H1 (cell line): ENCODE measurements at regions not wholly inside any gene's neighbourhood (a gene's known extent, or its start where the extent isn't known, plus 50 kb on each side); places are given as distances from the start of the nearest gene placed in this dataset.

ENCODE experiments used
- CTCF ChIA-PET: fragments of 300-600 bp; sonication (Branson Sonifier 250); formaldehyde crosslinking; loops from one replicate; lab custom pipeline; 2021; ENCODE audit not compliant: partially characterized antibody; lab: Charles Lee
- POLR2A ChIA-PET: fragments of 300-600 bp; sonication (Branson Sonifier 250); formaldehyde crosslinking; loops from one replicate; lab custom pipeline; 2021; ENCODE audit warnings: inconsistent platforms; ENCODE audit not compliant: partially characterized antibody; lab: Charles Lee
- DNase-seq, 2 experiments: peaks; one replicate each; pipeline versions ENCODE4 v3.0.0 to v3.0.0-alpha.2; 2010 to 2022; ENCODE audit warnings: low spot score in 2 of 2, low read depth in 1 of 2, mixed read lengths in 1 of 2
- FAIRE-seq: peaks from 2 replicates; lab custom pipeline; 2011; peaks lifted over from hg19 to GRCh38; lab: Jason Lieb, UNC
- H2AFZ ChIP-seq: 2 replicates; pipeline ENCODE4 v1.8.1; 2012; ENCODE audit warnings: low read length, inconsistent platforms
- H2AK5ac ChIP-seq: 2 replicates; pipeline ENCODE4 v1.6.1; 2013; ENCODE audit warnings: low read depth, low read length
- H2BK120ac ChIP-seq: replicated peaks from 2 replicates; pipeline ENCODE3; 2013; ENCODE audit warnings: low read depth, low read length, inconsistent platforms
- H2BK12ac ChIP-seq: 2 replicates; pipeline ENCODE4 v1.6.1; 2013; ENCODE audit warnings: low read depth, low read length
- H2BK15ac ChIP-seq: 2 replicates; pipeline ENCODE4 v1.6.1; 2013; ENCODE audit warnings: low read length
- H2BK20ac ChIP-seq: 2 replicates; pipeline ENCODE4 v1.6.1; 2013; ENCODE audit warnings: low read length
- H2BK5ac ChIP-seq: 2 replicates; pipeline ENCODE4 v1.6.1; 2013; ENCODE audit warnings: low read depth, low read length
- H3K14ac ChIP-seq: 2 replicates; pipeline ENCODE4 v1.6.1; 2013; ENCODE audit warnings: inconsistent platforms; ENCODE audit not compliant: insufficient read length
- H3K18ac ChIP-seq: 2 replicates; pipeline ENCODE4 v1.6.1; 2013; ENCODE audit warnings: low read length; ENCODE audit errors: extremely low read depth
- H3K23ac ChIP-seq: 2 replicates; pipeline ENCODE4 v1.6.1; 2013; ENCODE audit warnings: inconsistent platforms; ENCODE audit not compliant: insufficient read length
- H3K23me2 ChIP-seq: 2 replicates; pipeline ENCODE4 v1.6.1; 2013; ENCODE audit warnings: low read depth, low read length
- H3K27ac ChIP-seq: 2 replicates; pipeline ENCODE4 v1.6.1; 2011; ENCODE audit warnings: low read depth, low read length, inconsistent platforms
- H3K27me3 ChIP-seq, 4 experiments: replicated peaks in 1 of 4; 1 replicate in 1 of 4; 2 replicates in 3 of 4; pipeline versions ENCODE4 v1.6.1 to v1.8.1; 2011 to 2013; ENCODE audit warnings: low read length in 3 of 4, mild to moderate bottlenecking in 3 of 4, inconsistent platforms in 2 of 4, mixed read lengths in 2 of 4, moderate library complexity in 1 of 4; ENCODE audit not compliant: control insufficient read depth in 3 of 4, insufficient read depth in 3 of 4; ENCODE audit errors: extremely low read depth in 1 of 4
- H3K36me3 ChIP-seq, 4 experiments: 2 replicates each; pipeline versions ENCODE4 v1.6.1 to v1.8.1; 2011 to 2013; ENCODE audit warnings: mild to moderate bottlenecking in 4 of 4, low read length in 3 of 4, moderate library complexity in 2 of 4, control low read depth in 1 of 4, inconsistent platforms in 1 of 4; ENCODE audit not compliant: insufficient read depth in 4 of 4, control insufficient read depth in 2 of 4
- H3K4ac ChIP-seq: replicated peaks from 2 replicates; pipeline ENCODE3; 2013; ENCODE audit warnings: low read length, low read depth, mixed read lengths, inconsistent platforms; ENCODE audit not compliant: insufficient read length
- H3K4me1 ChIP-seq, 4 experiments: replicated peaks in 1 of 4; 1 replicate in 1 of 4; 2 replicates in 3 of 4; pipeline versions ENCODE4 v1.6.1 to v1.8.1; 2011 to 2013; ENCODE audit warnings: low read length in 3 of 4, inconsistent platforms in 2 of 4, mixed read lengths in 1 of 4; ENCODE audit not compliant: insufficient read depth in 4 of 4, control insufficient read depth in 3 of 4
- H3K4me2 ChIP-seq, 2 experiments: 2 replicates each; pipeline versions ENCODE4 v1.6.1 to v1.8.1; 2011 to 2013; ENCODE audit warnings: low read depth in 2 of 2, low read length in 2 of 2, control low read depth in 1 of 2, inconsistent platforms in 1 of 2, mild to moderate bottlenecking in 1 of 2; ENCODE audit not compliant: insufficient read depth in 1 of 2
- H3K4me3 ChIP-seq, 4 experiments: fragments of 200-600, 300-600 bp in 1 of 4; sonication (generic), shearing (Covaris generic), sonication (Bioruptor Twin) in 1 of 4; 2 replicates each; pipeline versions ENCODE4 v1.5.1 to v1.8.1; 2011 to 2016; ENCODE audit warnings: low read length in 4 of 4, low read depth in 3 of 4, control low read depth in 2 of 4, inconsistent platforms in 2 of 4, mild to moderate bottlenecking in 2 of 4, mixed read lengths in 1 of 4, moderate library complexity in 1 of 4; ENCODE audit not compliant: insufficient read depth in 2 of 4; ENCODE audit errors: extremely low read depth in 1 of 4
- H3K56ac ChIP-seq: replicated peaks from 2 replicates; pipeline ENCODE3; 2013; ENCODE audit warnings: low read depth, mild to moderate bottlenecking, mixed read lengths, low read length, inconsistent platforms; ENCODE audit not compliant: insufficient read length
- H3K79me1 ChIP-seq: 2 replicates; pipeline ENCODE4 v1.6.1; 2013; ENCODE audit warnings: low read depth, low read length, control low read depth
- H3K79me2 ChIP-seq, 2 experiments: 2 replicates each; pipeline versions ENCODE4 v1.6.1 to v1.8.1; 2012 to 2013; ENCODE audit warnings: low read length in 2 of 2, mild to moderate bottlenecking in 2 of 2, inconsistent platforms in 1 of 2; ENCODE audit not compliant: insufficient read depth in 2 of 2, control insufficient read depth in 1 of 2
- H3K9ac ChIP-seq, 4 experiments: replicated peaks in 1 of 4; 1 replicate in 1 of 4; 2 replicates in 3 of 4; pipeline versions ENCODE4 v1.6.1 to v1.8.1; 2011 to 2013; ENCODE audit warnings: low read depth in 3 of 4, low read length in 3 of 4, control low read depth in 2 of 4, mild to moderate bottlenecking in 2 of 4, moderate library complexity in 2 of 4, inconsistent platforms in 1 of 4; ENCODE audit errors: extremely low read depth in 1 of 4
- H3K9me3 ChIP-seq, 2 experiments: 2 replicates each; pipeline versions ENCODE4 v1.6.1 to v1.8.1; 2012 to 2013; ENCODE audit warnings: mild to moderate bottlenecking in 2 of 2, moderate library complexity in 2 of 2, control low read depth in 1 of 2, inconsistent platforms in 1 of 2, low read depth in 1 of 2, low read length in 1 of 2, mixed read lengths in 1 of 2; ENCODE audit not compliant: insufficient read depth in 2 of 2
- H4K20me1 ChIP-seq, 2 experiments: replicated peaks in 1 of 2; 2 replicates each; pipeline versions ENCODE3 to v1.8.1; 2011 to 2013; ENCODE audit warnings: inconsistent platforms in 2 of 2, low read length in 2 of 2, mild to moderate bottlenecking in 1 of 2; ENCODE audit not compliant: insufficient read depth in 2 of 2, control insufficient read depth in 1 of 2
- H4K5ac ChIP-seq: 2 replicates; pipeline ENCODE4 v1.6.1; 2013; ENCODE audit warnings: low read length, low read depth, mixed read lengths, inconsistent platforms; ENCODE audit not compliant: insufficient read length
- H4K8ac ChIP-seq: 2 replicates; pipeline ENCODE4 v1.8.0; 2013; ENCODE audit warnings: mild to moderate bottlenecking, moderate library complexity, low read length, inconsistent platforms; ENCODE audit not compliant: insufficient read depth; ENCODE audit errors: extremely low read depth
- H4K91ac ChIP-seq: replicated peaks from 2 replicates; pipeline ENCODE3; 2013; ENCODE audit warnings: low read length, mixed read lengths, inconsistent platforms; ENCODE audit not compliant: insufficient read length
- ASH2L ChIP-seq: fragments of 200-600, 300-600 bp; sonication (generic); IDR thresholded peaks from one replicate; pipeline ENCODE4 v1.7.1; 2017; ENCODE audit warnings: low read length
- CTCF ChIP-seq, 3 experiments: IDR thresholded peaks; 1 replicate in 2 of 3; 2 replicates in 1 of 3; pipeline versions ENCODE4 v1.5.1 to v1.6.1; 2011; ENCODE audit warnings: low read length in 3 of 3, mild to moderate bottlenecking in 3 of 3, inconsistent platforms in 2 of 3, low read depth in 1 of 3, moderate library complexity in 1 of 3; ENCODE audit not compliant: insufficient read depth in 1 of 3; ENCODE audit errors: control extremely low read depth in 1 of 3
- POLR2A ChIP-seq, 2 experiments: IDR thresholded peaks; 1 replicate in 1 of 2; 2 replicates in 1 of 2; pipeline ENCODE4 v1.6.1; 2011; ENCODE audit warnings: low read depth in 2 of 2, low read length in 2 of 2, mild to moderate bottlenecking in 2 of 2; ENCODE audit errors: control extremely low read depth in 1 of 2
- TCF12 ChIP-seq: IDR thresholded peaks from 2 replicates; pipeline ENCODE4 v1.6.1; 2011; ENCODE audit warnings: low read depth, mild to moderate bottlenecking, low read length
- USF2 ChIP-seq: IDR thresholded peaks from 2 replicates; pipeline ENCODE4 v1.6.1; 2011; ENCODE audit warnings: low read length, improper control_type of control experiment
- WGBS, 2 experiments: shearing (Covaris generic) in 1 of 2; methylation state at CpG; one replicate each; pipeline versions ENCODE4 v1.1.6 to v1.1.7; 2013 to 2015; ENCODE audit warnings: low lambda C conversion rate in 2 of 2, mixed read lengths in 2 of 2, inconsistent platforms in 1 of 2, low coverage in 1 of 2, missing lambda C conversion rate in 1 of 2; ENCODE audit not compliant: insufficient replicate concordance in 2 of 2, insufficient coverage in 1 of 2, insufficient read length in 1 of 2; ENCODE audit errors: extremely low coverage in 1 of 2, missing lambda C conversion rate in 1 of 2; 5-methylcytosine and 5-hydroxymethylcytosine counted together

GRCh38 chr22:48708558-48709245 is 1119.0 kb downstream of the BRD1 start:
- Histone ChIP-seq H3K4me1 (no peaks in the 10 kb centered on the region; a peak in 1 of 7 replicates), H3K27me3 (no peaks in the 10 kb centered on the region), H3K79me2 (no peaks in the 10 kb centered on the region), H4K91ac (no peak overlapping the region), H2BK12ac (no peak overlapping the region), H3K36me3 (no peaks in the 10 kb centered on the region), H3K4me2 (no peak overlapping the region), H2AK5ac (no peak overlapping the region), H4K8ac (no peak overlapping the region), H3K23me2 (no peaks in the 10 kb centered on the region), H4K5ac (no peak overlapping the region), H3K9ac (no peak overlapping the region), H3K4me3 (no peak overlapping the region), H2BK120ac (no peak overlapping the region), H2BK5ac (no peak overlapping the region), H3K9me3 (no peaks in the 10 kb centered on the region), H2BK15ac (no peak overlapping the region), H3K4ac (no peak overlapping the region), H3K23ac (no peak overlapping the region), H3K56ac (no peak overlapping the region), H3K79me1 (no peaks in the 10 kb centered on the region), H2AFZ (no peak overlapping the region), H4K20me1 (peaks cover 0 to 6% of the 10 kb centered on the region in 2 experiments), H2BK20ac (no peak overlapping the region), H3K27ac (no peak overlapping the region), H3K18ac (no peak overlapping the region), H3K14ac (no peak overlapping the region)
- CTCF ChIA-PET = interaction anchor here (0.7 to 2.7 kb wide), 4 partner anchors 9 to 268 kb away, joined by 3 to 11 read pairs (median 3); no protein-coding TSS in a partner anchor
- POLR2A ChIA-PET = no interaction called here
- FAIRE-seq (no peak), DNase-seq (no peak)
- no peak for TF ChIP-seq TCF12
- TF ChIP-seq POLR2A (IDR thresholded peaks at IDR 0.05; ENCODE audit: control extremely low read depth in 1 of 2, low read depth in 2 of 2, low read length in 2 of 2) = no peak
- no peak for TF ChIP-seq CTCF (IDR thresholded peaks at IDR 0.05; ENCODE audit: control extremely low read depth in 1 of 3, insufficient read depth in 1 of 3, low read depth in 1 of 3, low read length in 3 of 3)
- TF ChIP-seq USF2 = no peak
- no peak for TF ChIP-seq ASH2L
- 89% methylated on average over 23 of the region's 25 CpGs; no CpG with 5 or more reads in 1 of the 2 experiments for WGBS, 2 experiments
